OCI-LY1 (cell line): ENCODE measurements at regions not wholly inside any gene's neighbourhood (a gene's known extent, or its start where the extent isn't known, plus 50 kb on each side); places are given as distances from the start of the nearest gene placed in this dataset.

ENCODE experiments used
- H2AFZ ChIP-seq: fragments of 200-600 bp; sonication (generic), shearing (Covaris generic); 2 replicates; pipeline ENCODE4 v1.6.0; 2014; ENCODE audit warnings: antibody characterized with exemption, mild to moderate bottlenecking, low read length
- H3F3A ChIP-seq: fragments of 200-600 bp; sonication (generic), shearing (Covaris generic); 2 replicates; pipeline ENCODE4 v1.6.0; 2014; ENCODE audit warnings: mild to moderate bottlenecking, antibody characterized with exemption, low read length, moderate library complexity; ENCODE audit not compliant: insufficient read depth
- H3K27ac ChIP-seq: fragments of 200-600 bp; sonication (generic); 2 replicates; pipeline ENCODE4 v1.5.1; 2014; ENCODE audit warnings: low read length, mixed run types, mild to moderate bottlenecking, low read depth; ENCODE audit not compliant: poor library complexity, severe bottlenecking
- H3K27me3 ChIP-seq: fragments of 200-600 bp; sonication (generic); 2 replicates; pipeline ENCODE4 v1.6.0; 2014; ENCODE audit warnings: antibody characterized with exemption, mild to moderate bottlenecking, low read length, moderate library complexity; ENCODE audit not compliant: insufficient read depth
- H3K36me3 ChIP-seq: fragments of 200-600 bp; sonication (generic); 2 replicates; pipeline ENCODE4 v1.6.1; 2014; ENCODE audit warnings: mild to moderate bottlenecking, antibody characterized with exemption, low read length, moderate library complexity, mixed read lengths; ENCODE audit not compliant: insufficient read depth
- H3K4me1 ChIP-seq: fragments of 200-600 bp; sonication (generic); 2 replicates; pipeline ENCODE4 v1.5.1; 2014; ENCODE audit warnings: mild to moderate bottlenecking, low read length, moderate library complexity; ENCODE audit not compliant: insufficient read depth, severe bottlenecking
- H3K4me2 ChIP-seq: fragments of 200-600 bp; sonication (generic), shearing (Covaris generic); 2 replicates; pipeline ENCODE4 v1.6.1; 2014; ENCODE audit warnings: low read length
- H3K4me3 ChIP-seq: fragments of 200-600 bp; sonication (generic); 2 replicates; pipeline ENCODE4 v1.5.1; 2014; ENCODE audit warnings: low read length, low read depth, mild to moderate bottlenecking, mixed read lengths; ENCODE audit not compliant: poor library complexity, severe bottlenecking
- H3K79me2 ChIP-seq: fragments of 200-600 bp; shearing (Covaris generic); 2 replicates; pipeline ENCODE4 v1.6.1; 2016; ENCODE audit warnings: mixed run types, low read length, mixed read lengths; ENCODE audit not compliant: insufficient read depth
- H3K9ac ChIP-seq: fragments of 200-600 bp; sonication (generic), shearing (Covaris generic); 2 replicates; pipeline ENCODE4 v1.6.1; 2014; ENCODE audit warnings: mild to moderate bottlenecking, low read length, mixed read lengths
- H3K9me2 ChIP-seq: fragments of 200-600 bp; sonication (generic), shearing (Covaris generic); 2 replicates; pipeline ENCODE4 v1.6.1; 2014; ENCODE audit warnings: low read depth, mild to moderate bottlenecking, low read length, mixed read lengths
- H3K9me3 ChIP-seq: fragments of 200-600 bp; shearing (Covaris generic); 2 replicates; pipeline ENCODE4 v1.6.1; 2014; ENCODE audit warnings: low read length, mixed read lengths
- H4K20me1 ChIP-seq: fragments of 200-600 bp; sonication (generic), shearing (Covaris generic); 2 replicates; pipeline ENCODE4 v1.6.0; 2016; ENCODE audit warnings: mild to moderate bottlenecking, low read length; ENCODE audit not compliant: insufficient read depth
- EZH2 ChIP-seq: fragments of 200-600 bp; sonication (generic), shearing (Covaris generic); IDR thresholded peaks from 2 replicates; pipeline ENCODE4 v1.8.0; 2017; ENCODE audit warnings: borderline replicate concordance, mixed run types, mild to moderate bottlenecking, antibody characterized with exemption, low read length, moderate library complexity, mixed read lengths
- TF ChIP-seq, protein P1 (sequence below): fragments of 200-600 bp; sonication (generic), shearing (Covaris generic); IDR thresholded peaks from 2 replicates; pipeline ENCODE4 v1.5.1; 2017; ENCODE audit warnings: mild to moderate bottlenecking, antibody characterized with exemption, low read length, moderate library complexity, mixed read lengths

DNA sequence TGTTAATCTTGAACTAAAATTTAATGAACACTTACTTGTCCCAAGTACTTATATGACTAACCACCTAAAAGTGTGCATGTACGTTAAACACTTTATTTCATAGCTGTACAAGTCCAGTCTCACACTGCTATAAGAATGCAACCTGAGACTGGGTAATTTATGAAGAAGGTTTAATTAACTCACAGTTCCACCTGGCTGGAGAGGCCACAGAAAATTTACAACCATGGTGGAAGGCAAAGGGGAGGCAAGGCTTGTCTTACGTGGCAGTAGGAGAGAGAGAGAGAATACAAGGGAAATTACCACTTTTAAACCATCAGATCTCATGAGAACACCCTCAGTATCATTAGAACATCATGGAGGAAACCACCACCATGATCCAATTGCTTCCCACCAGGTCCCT is 748.7 kb upstream of the HS3ST1 start:
- Histone ChIP-seq H3K9me3 (no peaks in the 10 kb centered on the region), H3K27ac (no peak overlapping the region), H3K4me2 (no peak overlapping the region), H3K9ac (no peak overlapping the region), H3K36me3 (no peaks in the 10 kb centered on the region), H3F3A (no peaks in the 10 kb centered on the region), H4K20me1 (no peaks in the 10 kb centered on the region), H3K4me3 (no peak overlapping the region), H3K4me1 (no peaks in the 10 kb centered on the region), H3K27me3 (no peaks in the 10 kb centered on the region), H3K79me2 (no peaks in the 10 kb centered on the region), H2AFZ (no peak overlapping the region), H3K9me2 (no peaks in the 10 kb centered on the region)
- TF ChIP-seq EZH2, result no peak
- TF ChIP-seq, protein P1, sequence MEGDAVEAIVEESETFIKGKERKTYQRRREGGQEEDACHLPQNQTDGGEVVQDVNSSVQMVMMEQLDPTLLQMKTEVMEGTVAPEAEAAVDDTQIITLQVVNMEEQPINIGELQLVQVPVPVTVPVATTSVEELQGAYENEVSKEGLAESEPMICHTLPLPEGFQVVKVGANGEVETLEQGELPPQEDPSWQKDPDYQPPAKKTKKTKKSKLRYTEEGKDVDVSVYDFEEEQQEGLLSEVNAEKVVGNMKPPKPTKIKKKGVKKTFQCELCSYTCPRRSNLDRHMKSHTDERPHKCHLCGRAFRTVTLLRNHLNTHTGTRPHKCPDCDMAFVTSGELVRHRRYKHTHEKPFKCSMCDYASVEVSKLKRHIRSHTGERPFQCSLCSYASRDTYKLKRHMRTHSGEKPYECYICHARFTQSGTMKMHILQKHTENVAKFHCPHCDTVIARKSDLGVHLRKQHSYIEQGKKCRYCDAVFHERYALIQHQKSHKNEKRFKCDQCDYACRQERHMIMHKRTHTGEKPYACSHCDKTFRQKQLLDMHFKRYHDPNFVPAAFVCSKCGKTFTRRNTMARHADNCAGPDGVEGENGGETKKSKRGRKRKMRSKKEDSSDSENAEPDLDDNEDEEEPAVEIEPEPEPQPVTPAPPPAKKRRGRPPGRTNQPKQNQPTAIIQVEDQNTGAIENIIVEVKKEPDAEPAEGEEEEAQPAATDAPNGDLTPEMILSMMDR, result no peak

DNA sequence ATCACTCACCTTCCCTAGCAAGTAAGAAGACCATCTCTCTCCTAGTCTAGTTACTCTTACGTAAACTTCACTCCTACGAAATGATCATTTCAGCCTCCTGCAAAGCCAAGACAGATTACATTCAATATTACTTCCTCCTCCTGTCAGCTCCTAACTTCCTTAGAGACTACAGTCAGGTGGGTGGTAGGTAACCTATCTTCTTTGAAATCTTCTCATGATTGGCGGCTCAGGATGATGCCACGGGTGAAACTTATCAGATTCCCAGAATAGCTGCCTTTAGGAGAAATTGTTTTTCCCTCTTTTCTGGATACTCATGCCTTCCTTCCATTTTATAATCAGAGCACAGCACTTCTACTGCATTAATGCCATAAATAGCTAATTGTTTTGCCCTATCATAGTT is 744.8 kb upstream of the HS3ST1 start:
- Histone ChIP-seq H4K20me1 (no peaks in the 10 kb centered on the region), H2AFZ (no peak overlapping the region), H3K79me2 (no peaks in the 10 kb centered on the region), H3K36me3 (no peaks in the 10 kb centered on the region), H3K27ac (no peak overlapping the region), H3K9me2 (no peaks in the 10 kb centered on the region), H3K9ac (no peak overlapping the region), H3K4me1 (no peaks in the 10 kb centered on the region), H3K27me3 (no peaks in the 10 kb centered on the region), H3K9me3 (no peaks in the 10 kb centered on the region), H3F3A (no peaks in the 10 kb centered on the region), H3K4me2 (no peak overlapping the region), H3K4me3 (no peak overlapping the region)
- TF ChIP-seq EZH2, result no peak
- TF ChIP-seq, protein P1, result no peak

DNA sequence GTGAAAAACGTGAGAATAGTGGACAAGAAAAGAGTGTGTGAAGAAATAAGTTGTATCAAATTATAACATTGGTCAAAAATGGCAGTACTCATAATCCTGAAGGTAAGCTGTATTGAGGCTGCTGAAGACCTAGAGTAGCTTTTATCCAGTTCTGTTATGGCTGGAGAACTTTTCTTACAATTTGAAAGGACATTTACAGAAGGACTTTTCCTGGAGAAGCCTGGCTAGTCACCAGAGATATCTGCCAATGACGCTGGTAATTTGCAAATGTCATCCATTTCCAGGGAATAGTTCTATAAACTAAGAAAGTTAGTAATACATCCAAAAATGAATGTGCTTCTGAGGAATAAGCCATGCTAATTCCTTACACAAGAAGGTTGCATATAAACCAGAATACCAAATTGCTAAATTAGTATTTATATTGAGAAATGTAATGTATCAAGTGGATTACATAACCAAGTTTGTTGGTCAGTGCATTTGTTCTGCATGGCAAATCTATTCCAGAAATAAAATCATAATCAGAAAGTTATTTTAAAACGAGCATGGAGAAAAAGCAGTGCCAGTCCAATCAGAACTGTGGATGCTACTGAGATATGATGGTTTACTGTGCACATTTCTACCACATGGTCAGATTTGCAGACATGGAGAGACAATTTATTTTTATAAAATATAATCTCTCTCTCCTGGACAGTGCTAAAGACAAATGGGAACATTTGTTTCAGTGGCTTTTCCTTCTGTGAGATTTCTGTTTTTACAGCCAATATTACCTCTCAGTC is 743.7 kb upstream of the HS3ST1 start:
- H3K36me3 ChIP-seq, result no peaks in the 10 kb centered on the region
- TF ChIP-seq EZH2, result no peak
- TF ChIP-seq, protein P1, result no peak
- H3K4me2 ChIP-seq, result no peak overlapping the region
- H3K9me2 ChIP-seq, result no peaks in the 10 kb centered on the region
- no peak overlapping the region for H3K27ac ChIP-seq
- H3K9me3 ChIP-seq, result no peaks in the 10 kb centered on the region
- no peaks in the 10 kb centered on the region for H3K4me1 ChIP-seq
- H3K27me3 ChIP-seq, result no peaks in the 10 kb centered on the region
- no peaks in the 10 kb centered on the region for H3K79me2 ChIP-seq
- H2AFZ ChIP-seq, result no peak overlapping the region
- no peak overlapping the region for H3K9ac ChIP-seq
- no peaks in the 10 kb centered on the region for H4K20me1 ChIP-seq
- no peaks in the 10 kb centered on the region for H3F3A ChIP-seq
- H3K4me3 ChIP-seq, result no peak overlapping the region
